ENCODE measurements at regions not wholly inside any gene's neighbourhood (a gene's known extent, or its start where the extent isn't known, plus 50 kb on each side); places are given as distances from the start of the nearest gene placed in this dataset.
"Not testable (repeated sequence)": the region's sequence is repeated elsewhere in the genome, so short reads cannot be mapped to it uniquely, and the experiment has no call there.

- Histone ChIP-seq H3K27ac (ENCODE audit: low read depth, low read length, severe bottlenecking) (no peak overlapping the region), H3K4me1 (ENCODE audit: control insufficient read depth, insufficient read depth, low read length, poor library complexity, severe bottlenecking) (no peaks in the 10 kb centered on the region), H3K36me3 (ENCODE audit: control insufficient read depth, insufficient read depth, low read length) (no peaks in the 10 kb centered on the region), H3K9me3 (ENCODE audit: control insufficient read depth, low read length) (peaks cover 6% of the 10 kb centered on the region), H3K4me3 (ENCODE audit: extremely low read depth, insufficient read depth, low read length, poor library complexity, severe bottlenecking) (no peak overlapping the region)
- WGBS, 2 experiments (ENCODE audit: insufficient coverage in 2 of 2), result 76 to 96% methylated on average over 3 to 6 of the region's 7 CpGs
Measured at GRCh38 chr6:25138233-25138933, 140.8 kb upstream of the CARMIL1 start.

- Histone ChIP-seq H3K36me3 (ENCODE audit: control insufficient read depth, insufficient read depth, low read length) (no peaks in the 10 kb centered on the region), H3K27ac (ENCODE audit: low read depth, low read length, severe bottlenecking) (no peak overlapping the region), H3K4me1 (ENCODE audit: control insufficient read depth, insufficient read depth, low read length, poor library complexity, severe bottlenecking) (no peaks in the 10 kb centered on the region), H3K4me3 (ENCODE audit: extremely low read depth, insufficient read depth, low read length, poor library complexity, severe bottlenecking) (no peak overlapping the region), H3K9me3 (ENCODE audit: control insufficient read depth, low read length) (peaks cover under 1% of the 10 kb centered on the region)
- no CpG with 5 or more reads among the region's 2 CpGs for WGBS, 2 experiments (ENCODE audit: insufficient coverage in 2 of 2)
Measured at GRCh38 chr6:25138934-25139415, 140.2 kb upstream of the CARMIL1 start.

GRCh38 chr6:25139608-25140007 is 139.6 kb upstream of the CARMIL1 start:
- not testable (repeated sequence) for H3K4me1 ChIP-seq (ENCODE audit: control insufficient read depth, insufficient read depth, low read length, poor library complexity, severe bottlenecking); H3K4me3 ChIP-seq (ENCODE audit: extremely low read depth, insufficient read depth, low read length, poor library complexity, severe bottlenecking); H3K27ac ChIP-seq (ENCODE audit: low read depth, low read length, severe bottlenecking); H3K36me3 ChIP-seq (ENCODE audit: control insufficient read depth, insufficient read depth, low read length); H3K9me3 ChIP-seq (ENCODE audit: control insufficient read depth, low read length)
- 91 to 95% methylated on average over 24 to 25 of the region's 36 CpGs for WGBS, 2 experiments (ENCODE audit: insufficient coverage in 2 of 2)

GRCh38 chr6:25142506-25142905 is 136.7 kb upstream of the CARMIL1 start:
- Histone ChIP-seq H3K4me1 (ENCODE audit: control insufficient read depth, insufficient read depth, low read length, poor library complexity, severe bottlenecking) (no peaks in the 10 kb centered on the region), H3K36me3 (ENCODE audit: control insufficient read depth, insufficient read depth, low read length) (no peaks in the 10 kb centered on the region), H3K4me3 (ENCODE audit: extremely low read depth, insufficient read depth, low read length, poor library complexity, severe bottlenecking) (no peak overlapping the region), H3K27ac (ENCODE audit: low read depth, low read length, severe bottlenecking) (no peak overlapping the region), H3K9me3 (ENCODE audit: control insufficient read depth, low read length) (no peaks in the 10 kb centered on the region)
- 60% methylated on average over 1 of the region's 2 CpGs; no CpG with 5 or more reads in 1 of the 2 experiments for WGBS, 2 experiments (ENCODE audit: insufficient coverage in 2 of 2)

GRCh38 chr6:25144919-25145318 is 134.3 kb upstream of the CARMIL1 start:
- Histone ChIP-seq H3K4me3 (ENCODE audit: extremely low read depth, insufficient read depth, low read length, poor library complexity, severe bottlenecking) (no peak overlapping the region), H3K27ac (ENCODE audit: low read depth, low read length, severe bottlenecking) (no peak overlapping the region), H3K4me1 (ENCODE audit: control insufficient read depth, insufficient read depth, low read length, poor library complexity, severe bottlenecking) (no peaks in the 10 kb centered on the region), H3K36me3 (ENCODE audit: control insufficient read depth, insufficient read depth, low read length) (no peaks in the 10 kb centered on the region), H3K9me3 (ENCODE audit: control insufficient read depth, low read length) (no peaks in the 10 kb centered on the region)
- WGBS, 2 experiments (ENCODE audit: insufficient coverage in 2 of 2), result no CpG with 5 or more reads among the region's 1 CpG

- H3K9me3 ChIP-seq (ENCODE audit: control insufficient read depth, low read length), result no peaks in the 10 kb centered on the region
- H3K36me3 ChIP-seq (ENCODE audit: control insufficient read depth, insufficient read depth, low read length), result no peaks in the 10 kb centered on the region
- H3K4me3 ChIP-seq (ENCODE audit: extremely low read depth, insufficient read depth, low read length, poor library complexity, severe bottlenecking), result no peak overlapping the region
- no peak overlapping the region for H3K27ac ChIP-seq (ENCODE audit: low read depth, low read length, severe bottlenecking)
- H3K4me1 ChIP-seq (ENCODE audit: control insufficient read depth, insufficient read depth, low read length, poor library complexity, severe bottlenecking), result no peaks in the 10 kb centered on the region
Measured at GRCh38 chr6:25147223-25147622, 132.0 kb upstream of the CARMIL1 start.

GRCh38 chr6:25150031-25150430 is 129.1 kb upstream of the CARMIL1 start:
- H3K4me3 ChIP-seq (ENCODE audit: extremely low read depth, insufficient read depth, low read length, poor library complexity, severe bottlenecking), result no peak overlapping the region
- no peak overlapping the region for H3K27ac ChIP-seq (ENCODE audit: low read depth, low read length, severe bottlenecking)
- no peaks in the 10 kb centered on the region for H3K36me3 ChIP-seq (ENCODE audit: control insufficient read depth, insufficient read depth, low read length)
- WGBS, 2 experiments (ENCODE audit: insufficient coverage in 2 of 2), result no CpG with 5 or more reads among the region's 1 CpG
- H3K9me3 ChIP-seq (ENCODE audit: control insufficient read depth, low read length), result no peaks in the 10 kb centered on the region
- peaks cover 4% of the 10 kb centered on the region for H3K4me1 ChIP-seq (ENCODE audit: control insufficient read depth, insufficient read depth, low read length, poor library complexity, severe bottlenecking)

- Histone ChIP-seq H3K9me3 (ENCODE audit: control insufficient read depth, low read length) (no peaks in the 10 kb centered on the region), H3K4me3 (ENCODE audit: extremely low read depth, insufficient read depth, low read length, poor library complexity, severe bottlenecking) (no peak overlapping the region), H3K36me3 (ENCODE audit: control insufficient read depth, insufficient read depth, low read length) (no peaks in the 10 kb centered on the region), H3K27ac (ENCODE audit: low read depth, low read length, severe bottlenecking) (no peak overlapping the region), H3K4me1 (ENCODE audit: control insufficient read depth, insufficient read depth, low read length, poor library complexity, severe bottlenecking) (peaks cover 10% of the 10 kb centered on the region)
- WGBS, 2 experiments (ENCODE audit: insufficient coverage in 2 of 2), result no CpG with 5 or more reads among the region's 2 CpGs
Measured at GRCh38 chr6:25150863-25151262, 128.3 kb upstream of the CARMIL1 start.

- H3K27ac ChIP-seq (ENCODE audit: low read depth, low read length, severe bottlenecking), result no peak overlapping the region
- H3K36me3 ChIP-seq (ENCODE audit: control insufficient read depth, insufficient read depth, low read length), result no peaks in the 10 kb centered on the region
- peaks cover 10% of the 10 kb centered on the region for H3K4me1 ChIP-seq (ENCODE audit: control insufficient read depth, insufficient read depth, low read length, poor library complexity, severe bottlenecking)
- H3K9me3 ChIP-seq (ENCODE audit: control insufficient read depth, low read length), result peaks cover 15% of the 10 kb centered on the region
- no peak overlapping the region for H3K4me3 ChIP-seq (ENCODE audit: extremely low read depth, insufficient read depth, low read length, poor library complexity, severe bottlenecking)
- 93 to 95% methylated on average over 14 to 17 of the region's 21 CpGs for WGBS, 2 experiments (ENCODE audit: insufficient coverage in 2 of 2)
Measured at GRCh38 chr6:25153079-25153478, 126.1 kb upstream of the CARMIL1 start.

GRCh38 chr6:25154034-25154596 is 125.1 kb upstream of the CARMIL1 start:
- 100% methylated on average over 3 of the region's 3 CpGs; no CpG with 5 or more reads in 1 of the 2 experiments for WGBS, 2 experiments (ENCODE audit: insufficient coverage in 2 of 2)
- Histone ChIP-seq H3K36me3 (ENCODE audit: control insufficient read depth, insufficient read depth, low read length) (no peaks in the 10 kb centered on the region), H3K27ac (ENCODE audit: low read depth, low read length, severe bottlenecking) (no peak overlapping the region), H3K4me1 (ENCODE audit: control insufficient read depth, insufficient read depth, low read length, poor library complexity, severe bottlenecking) (peaks cover 10% of the 10 kb centered on the region), H3K4me3 (ENCODE audit: extremely low read depth, insufficient read depth, low read length, poor library complexity, severe bottlenecking) (no peak overlapping the region), H3K9me3 (ENCODE audit: control insufficient read depth, low read length) (peaks cover 25% of the 10 kb centered on the region)

- H3K36me3 ChIP-seq (ENCODE audit: control insufficient read depth, insufficient read depth, low read length), result no peaks in the 10 kb centered on the region
- H3K9me3 ChIP-seq (ENCODE audit: control insufficient read depth, low read length), result peaks cover 25% of the 10 kb centered on the region
- WGBS, 2 experiments (ENCODE audit: insufficient coverage in 2 of 2), result 60 to 64% methylated on average over 2 of the region's 3 CpGs
- H3K4me3 ChIP-seq (ENCODE audit: extremely low read depth, insufficient read depth, low read length, poor library complexity, severe bottlenecking), result no peak overlapping the region
- peaks cover 10% of the 10 kb centered on the region for H3K4me1 ChIP-seq (ENCODE audit: control insufficient read depth, insufficient read depth, low read length, poor library complexity, severe bottlenecking)
- H3K27ac ChIP-seq (ENCODE audit: low read depth, low read length, severe bottlenecking), result no peak overlapping the region
Measured at GRCh38 chr6:25155211-25155610, 124.0 kb upstream of the CARMIL1 start.
